ENCODE measurements at regions not wholly inside any gene's neighbourhood (a gene's known extent, or its start where the extent isn't known, plus 50 kb on each side); places are given as distances from the start of the nearest gene placed in this dataset.
"Not testable (repeated sequence)": the region's sequence is repeated elsewhere in the genome, so short reads cannot be mapped to it uniquely, and the experiment has no call there.

- 91 to 96% methylated on average over 13 to 14 of the region's 16 CpGs for WGBS, 2 experiments
- not testable (repeated sequence) for H3K9me3 ChIP-seq (ENCODE audit: control insufficient read depth, low read length)
Measured at GRCh38 chr1:81504820-81505219, 295.9 kb upstream of the ADGRL2 start.

GRCh38 chr1:81502705-81503104 is 298.0 kb upstream of the ADGRL2 start:
- not testable (repeated sequence) for H3K27me3 ChIP-seq (ENCODE audit: control insufficient read depth, insufficient read depth, low read length, poor library complexity, severe bottlenecking); H3K4me3 ChIP-seq (ENCODE audit: insufficient read depth, low read depth, low read length); H3K36me3 ChIP-seq (ENCODE audit: control insufficient read depth, insufficient read depth, low read length); H3K27ac ChIP-seq (ENCODE audit: insufficient read depth, low read depth, low read length, poor library complexity, severe bottlenecking); H3K9me3 ChIP-seq (ENCODE audit: control insufficient read depth, low read length); H3K4me1 ChIP-seq (ENCODE audit: control insufficient read depth, insufficient read depth, low read length)
- 98% methylated on average over 18 of the region's 18 CpGs for WGBS, 2 experiments

More at GRCh38 chr1:81504820-81505219, 295.9 kb upstream of the ADGRL2 start:
- not testable (repeated sequence) for H3K27me3 ChIP-seq (ENCODE audit: control insufficient read depth, insufficient read depth, low read length, poor library complexity, severe bottlenecking); H3K4me1 ChIP-seq (ENCODE audit: control insufficient read depth, insufficient read depth, low read length); H3K27ac ChIP-seq (ENCODE audit: insufficient read depth, low read depth, low read length, poor library complexity, severe bottlenecking); H3K4me3 ChIP-seq (ENCODE audit: insufficient read depth, low read depth, low read length); H3K36me3 ChIP-seq (ENCODE audit: control insufficient read depth, insufficient read depth, low read length)

GRCh38 chr1:81501485-81501884 is 299.2 kb upstream of the ADGRL2 start:
- H3K27me3 ChIP-seq (ENCODE audit: control insufficient read depth, insufficient read depth, low read length, poor library complexity, severe bottlenecking); H3K27ac ChIP-seq (ENCODE audit: insufficient read depth, low read depth, low read length, poor library complexity, severe bottlenecking); H3K9me3 ChIP-seq (ENCODE audit: control insufficient read depth, low read length); H3K4me3 ChIP-seq (ENCODE audit: insufficient read depth, low read depth, low read length); H3K36me3 ChIP-seq (ENCODE audit: control insufficient read depth, insufficient read depth, low read length); H3K4me1 ChIP-seq (ENCODE audit: control insufficient read depth, insufficient read depth, low read length): not testable (repeated sequence)
- WGBS, 2 experiments: 95 to 98% methylated on average over 15 of the region's 15 CpGs

- H3K4me3 ChIP-seq (ENCODE audit: insufficient read depth, low read depth, low read length): no peak overlapping the region
- H3K36me3 ChIP-seq (ENCODE audit: control insufficient read depth, insufficient read depth, low read length): no peaks in the 10 kb centered on the region
- H3K27ac ChIP-seq (ENCODE audit: insufficient read depth, low read depth, low read length, poor library complexity, severe bottlenecking): no peak overlapping the region
- 88 to 92% methylated on average over 1 of the region's 2 CpGs for WGBS, 2 experiments
- H3K4me1 ChIP-seq (ENCODE audit: control insufficient read depth, insufficient read depth, low read length): no peaks in the 10 kb centered on the region
- H3K9me3 ChIP-seq (ENCODE audit: control insufficient read depth, low read length): no peaks in the 10 kb centered on the region
- H3K27me3 ChIP-seq (ENCODE audit: control insufficient read depth, insufficient read depth, low read length, poor library complexity, severe bottlenecking): no peaks in the 10 kb centered on the region
Measured at GRCh38 chr1:81499487-81499886, 301.2 kb upstream of the ADGRL2 start.

- no peaks in the 10 kb centered on the region for H3K36me3 ChIP-seq (ENCODE audit: control insufficient read depth, insufficient read depth, low read length)
- H3K27me3 ChIP-seq (ENCODE audit: control insufficient read depth, insufficient read depth, low read length, poor library complexity, severe bottlenecking): no peaks in the 10 kb centered on the region
- no peak overlapping the region for H3K4me3 ChIP-seq (ENCODE audit: insufficient read depth, low read depth, low read length)
- H3K27ac ChIP-seq (ENCODE audit: insufficient read depth, low read depth, low read length, poor library complexity, severe bottlenecking): no peak overlapping the region
- 90 to 95% methylated on average over 4 of the region's 5 CpGs for WGBS, 2 experiments
- H3K9me3 ChIP-seq (ENCODE audit: control insufficient read depth, low read length): no peaks in the 10 kb centered on the region
- no peaks in the 10 kb centered on the region for H3K4me1 ChIP-seq (ENCODE audit: control insufficient read depth, insufficient read depth, low read length)
Measured at GRCh38 chr1:81498471-81499462, 302.0 kb upstream of the ADGRL2 start.

DNA sequence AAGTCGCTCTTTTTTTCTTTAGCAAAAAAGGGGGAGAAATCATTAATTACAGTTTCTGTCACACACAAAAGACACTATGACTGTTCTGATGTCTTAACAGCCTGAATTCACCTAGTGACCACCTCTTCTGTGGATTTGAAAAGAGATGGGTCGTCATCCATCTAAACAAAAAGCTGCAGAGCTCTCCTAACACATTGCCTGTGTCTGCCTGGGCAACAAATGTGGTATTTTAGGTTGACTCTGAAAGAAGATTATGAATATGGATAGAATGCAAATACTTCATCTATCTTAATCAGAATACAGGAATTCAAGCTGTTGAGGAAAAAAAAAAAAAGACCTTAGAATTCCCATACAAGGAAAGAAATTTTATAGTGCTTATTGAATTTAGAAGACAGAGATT is 304.4 kb upstream of the ADGRL2 start:
- Histone ChIP-seq H3K4me3 (ENCODE audit: insufficient read depth, low read depth, low read length) (no peak overlapping the region), H3K27ac (ENCODE audit: insufficient read depth, low read depth, low read length, poor library complexity, severe bottlenecking) (no peak overlapping the region), H3K4me1 (ENCODE audit: control insufficient read depth, insufficient read depth, low read length) (no peaks in the 10 kb centered on the region), H3K27me3 (ENCODE audit: control insufficient read depth, insufficient read depth, low read length, poor library complexity, severe bottlenecking) (no peaks in the 10 kb centered on the region), H3K9me3 (ENCODE audit: control insufficient read depth, low read length) (no peaks in the 10 kb centered on the region), H3K36me3 (ENCODE audit: control insufficient read depth, insufficient read depth, low read length) (no peaks in the 10 kb centered on the region)
- 75 to 79% methylated on average over 2 of the region's 2 CpGs for WGBS, 2 experiments

GRCh38 chr1:81493102-81493869 is 307.4 kb upstream of the ADGRL2 start:
- Histone ChIP-seq H3K4me1 (ENCODE audit: control insufficient read depth, insufficient read depth, low read length) (no peaks in the 10 kb centered on the region), H3K27ac (ENCODE audit: insufficient read depth, low read depth, low read length, poor library complexity, severe bottlenecking) (no peak overlapping the region), H3K9me3 (ENCODE audit: control insufficient read depth, low read length) (no peaks in the 10 kb centered on the region), H3K27me3 (ENCODE audit: control insufficient read depth, insufficient read depth, low read length, poor library complexity, severe bottlenecking) (no peaks in the 10 kb centered on the region), H3K4me3 (ENCODE audit: insufficient read depth, low read depth, low read length) (no peak overlapping the region), H3K36me3 (ENCODE audit: control insufficient read depth, insufficient read depth, low read length) (no peaks in the 10 kb centered on the region)
- WGBS, 2 experiments: 91 to 96% methylated on average over 5 of the region's 5 CpGs

- no peaks in the 10 kb centered on the region for H3K4me1 ChIP-seq (ENCODE audit: control insufficient read depth, insufficient read depth, low read length)
- H3K36me3 ChIP-seq (ENCODE audit: control insufficient read depth, insufficient read depth, low read length): no peaks in the 10 kb centered on the region
- no peaks in the 10 kb centered on the region for H3K9me3 ChIP-seq (ENCODE audit: control insufficient read depth, low read length)
- H3K4me3 ChIP-seq (ENCODE audit: insufficient read depth, low read depth, low read length): no peak overlapping the region
- H3K27ac ChIP-seq (ENCODE audit: insufficient read depth, low read depth, low read length, poor library complexity, severe bottlenecking): no peak overlapping the region
- H3K27me3 ChIP-seq (ENCODE audit: control insufficient read depth, insufficient read depth, low read length, poor library complexity, severe bottlenecking): no peaks in the 10 kb centered on the region
- WGBS, 2 experiments: 100% methylated on average over 1 of the region's 1 CpG
Measured at GRCh38 chr1:81492628-81493027, 308.1 kb upstream of the ADGRL2 start.

DNA sequence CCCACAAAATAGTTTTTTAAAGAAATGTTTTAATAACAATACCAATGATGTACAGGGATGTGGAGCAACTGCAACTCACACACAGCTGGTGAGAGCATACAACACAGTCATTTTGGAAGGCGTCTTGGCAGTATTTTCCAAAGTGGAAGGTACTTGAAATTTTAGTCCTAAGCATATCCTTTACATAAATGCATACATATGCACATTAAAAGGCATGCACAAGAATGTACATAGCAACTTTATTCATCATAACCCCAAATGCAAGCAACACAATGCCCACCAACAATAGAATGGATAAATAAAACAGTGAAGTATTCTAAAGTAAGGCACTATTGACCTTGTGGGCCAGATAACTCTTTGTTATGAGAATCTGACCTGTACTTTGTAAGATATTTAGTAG is 310.1 kb upstream of the ADGRL2 start:
- peaks cover 2% of the 10 kb centered on the region for H3K9me3 ChIP-seq (ENCODE audit: control insufficient read depth, low read length)
- H3K27ac ChIP-seq (ENCODE audit: insufficient read depth, low read depth, low read length, poor library complexity, severe bottlenecking): no peak overlapping the region
- no peaks in the 10 kb centered on the region for H3K36me3 ChIP-seq (ENCODE audit: control insufficient read depth, insufficient read depth, low read length)
- no peak overlapping the region for H3K4me3 ChIP-seq (ENCODE audit: insufficient read depth, low read depth, low read length)
- no peaks in the 10 kb centered on the region for H3K27me3 ChIP-seq (ENCODE audit: control insufficient read depth, insufficient read depth, low read length, poor library complexity, severe bottlenecking)
- WGBS, 2 experiments: 100% methylated on average over 1 of the region's 1 CpG
- H3K4me1 ChIP-seq (ENCODE audit: control insufficient read depth, insufficient read depth, low read length): no peaks in the 10 kb centered on the region

DNA sequence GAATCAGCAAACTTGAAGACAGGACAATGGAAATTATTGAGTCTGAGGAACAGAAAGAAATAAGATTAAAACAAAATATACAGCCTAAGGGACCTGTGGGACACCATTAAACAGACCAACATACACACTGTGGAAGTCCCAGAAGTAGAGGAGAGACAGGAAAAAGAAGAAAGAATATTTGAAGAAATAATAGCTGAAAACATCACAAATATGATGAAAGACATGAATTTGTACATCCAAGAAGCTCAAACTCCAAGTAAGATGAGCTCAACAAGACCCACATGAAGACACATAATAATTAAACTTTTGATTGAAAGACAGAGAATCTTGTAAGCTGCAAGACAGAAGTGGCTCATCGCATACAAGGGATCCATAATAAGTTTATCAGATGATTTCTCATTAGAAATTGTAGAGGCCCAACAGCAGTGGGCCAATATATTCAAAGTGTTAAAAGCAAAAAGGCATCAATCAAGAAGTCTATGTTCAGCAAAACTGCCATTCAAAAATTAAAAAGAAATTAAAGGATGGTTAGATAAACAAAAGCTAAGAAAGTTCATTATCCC is 311.3 kb upstream of the ADGRL2 start:
- Histone ChIP-seq H3K9me3 (ENCODE audit: control insufficient read depth, low read length) (peaks cover 2% of the 10 kb centered on the region), H3K27ac (ENCODE audit: insufficient read depth, low read depth, low read length, poor library complexity, severe bottlenecking) (no peak overlapping the region), H3K4me3 (ENCODE audit: insufficient read depth, low read depth, low read length) (no peak overlapping the region), H3K4me1 (ENCODE audit: control insufficient read depth, insufficient read depth, low read length) (no peaks in the 10 kb centered on the region), H3K36me3 (ENCODE audit: control insufficient read depth, insufficient read depth, low read length) (no peaks in the 10 kb centered on the region), H3K27me3 (ENCODE audit: control insufficient read depth, insufficient read depth, low read length, poor library complexity, severe bottlenecking) (no peaks in the 10 kb centered on the region)
- WGBS, 2 experiments: 93 to 94% methylated on average over 1 of the region's 1 CpG
